Panc1 (cell line): ENCODE measurements at regions not wholly inside any gene's neighbourhood (a gene's known extent, or its start where the extent isn't known, plus 50 kb on each side); places are given as distances from the start of the nearest gene placed in this dataset.

Experiments
- SIN3A ChIP-seq: IDR thresholded peaks from 2 replicates; pipeline ENCODE4 v1.6.1; 2012; ENCODE audit warnings: low read depth, mild to moderate bottlenecking, low read length, moderate library complexity, borderline replicate concordance; ENCODE audit not compliant: insufficient read depth
- TF ChIP-seq, protein P1 (sequence below): fragments of 450-650 bp; IDR thresholded peaks from 2 replicates; pipeline ENCODE4 v1.5.1; 2017; ENCODE audit warnings: mild to moderate bottlenecking
- TF ChIP-seq, protein P2 (sequence below), 2 experiments: IDR thresholded peaks; 2 replicates each; pipeline ENCODE4 v1.6.1; 2011 to 2012; ENCODE audit warnings: low read depth in 2 of 2, control low read depth in 1 of 2, low read length in 1 of 2, mild to moderate bottlenecking in 1 of 2, moderate library complexity in 1 of 2; ENCODE audit not compliant: insufficient read depth in 1 of 2

DNA sequence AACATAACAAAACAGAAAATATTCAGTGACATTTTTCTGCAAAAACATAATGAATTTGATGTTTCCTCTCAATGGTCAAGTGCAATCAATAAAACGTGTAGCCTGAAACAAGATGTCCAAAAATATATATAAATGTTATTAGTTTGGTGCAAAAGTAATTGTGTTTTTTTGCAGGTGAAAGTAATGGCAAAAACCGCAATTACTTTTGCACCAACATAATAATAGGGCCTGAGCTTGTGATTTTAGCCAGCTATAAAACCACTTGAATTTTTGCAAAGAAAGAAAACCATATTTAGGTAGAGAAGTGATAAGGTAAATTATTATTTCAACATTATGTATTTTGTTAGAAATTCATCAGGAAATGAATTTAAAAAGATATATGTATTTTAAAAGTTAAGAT is 475.3 kb upstream of the AMOT start:
- TF ChIP-seq, protein P1, sequence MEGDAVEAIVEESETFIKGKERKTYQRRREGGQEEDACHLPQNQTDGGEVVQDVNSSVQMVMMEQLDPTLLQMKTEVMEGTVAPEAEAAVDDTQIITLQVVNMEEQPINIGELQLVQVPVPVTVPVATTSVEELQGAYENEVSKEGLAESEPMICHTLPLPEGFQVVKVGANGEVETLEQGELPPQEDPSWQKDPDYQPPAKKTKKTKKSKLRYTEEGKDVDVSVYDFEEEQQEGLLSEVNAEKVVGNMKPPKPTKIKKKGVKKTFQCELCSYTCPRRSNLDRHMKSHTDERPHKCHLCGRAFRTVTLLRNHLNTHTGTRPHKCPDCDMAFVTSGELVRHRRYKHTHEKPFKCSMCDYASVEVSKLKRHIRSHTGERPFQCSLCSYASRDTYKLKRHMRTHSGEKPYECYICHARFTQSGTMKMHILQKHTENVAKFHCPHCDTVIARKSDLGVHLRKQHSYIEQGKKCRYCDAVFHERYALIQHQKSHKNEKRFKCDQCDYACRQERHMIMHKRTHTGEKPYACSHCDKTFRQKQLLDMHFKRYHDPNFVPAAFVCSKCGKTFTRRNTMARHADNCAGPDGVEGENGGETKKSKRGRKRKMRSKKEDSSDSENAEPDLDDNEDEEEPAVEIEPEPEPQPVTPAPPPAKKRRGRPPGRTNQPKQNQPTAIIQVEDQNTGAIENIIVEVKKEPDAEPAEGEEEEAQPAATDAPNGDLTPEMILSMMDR = no peak
- TF ChIP-seq, protein P2, sequence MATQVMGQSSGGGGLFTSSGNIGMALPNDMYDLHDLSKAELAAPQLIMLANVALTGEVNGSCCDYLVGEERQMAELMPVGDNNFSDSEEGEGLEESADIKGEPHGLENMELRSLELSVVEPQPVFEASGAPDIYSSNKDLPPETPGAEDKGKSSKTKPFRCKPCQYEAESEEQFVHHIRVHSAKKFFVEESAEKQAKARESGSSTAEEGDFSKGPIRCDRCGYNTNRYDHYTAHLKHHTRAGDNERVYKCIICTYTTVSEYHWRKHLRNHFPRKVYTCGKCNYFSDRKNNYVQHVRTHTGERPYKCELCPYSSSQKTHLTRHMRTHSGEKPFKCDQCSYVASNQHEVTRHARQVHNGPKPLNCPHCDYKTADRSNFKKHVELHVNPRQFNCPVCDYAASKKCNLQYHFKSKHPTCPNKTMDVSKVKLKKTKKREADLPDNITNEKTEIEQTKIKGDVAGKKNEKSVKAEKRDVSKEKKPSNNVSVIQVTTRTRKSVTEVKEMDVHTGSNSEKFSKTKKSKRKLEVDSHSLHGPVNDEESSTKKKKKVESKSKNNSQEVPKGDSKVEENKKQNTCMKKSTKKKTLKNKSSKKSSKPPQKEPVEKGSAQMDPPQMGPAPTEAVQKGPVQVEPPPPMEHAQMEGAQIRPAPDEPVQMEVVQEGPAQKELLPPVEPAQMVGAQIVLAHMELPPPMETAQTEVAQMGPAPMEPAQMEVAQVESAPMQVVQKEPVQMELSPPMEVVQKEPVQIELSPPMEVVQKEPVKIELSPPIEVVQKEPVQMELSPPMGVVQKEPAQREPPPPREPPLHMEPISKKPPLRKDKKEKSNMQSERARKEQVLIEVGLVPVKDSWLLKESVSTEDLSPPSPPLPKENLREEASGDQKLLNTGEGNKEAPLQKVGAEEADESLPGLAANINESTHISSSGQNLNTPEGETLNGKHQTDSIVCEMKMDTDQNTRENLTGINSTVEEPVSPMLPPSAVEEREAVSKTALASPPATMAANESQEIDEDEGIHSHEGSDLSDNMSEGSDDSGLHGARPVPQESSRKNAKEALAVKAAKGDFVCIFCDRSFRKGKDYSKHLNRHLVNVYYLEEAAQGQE (IDR thresholded peaks at IDR 0.05; ENCODE audit: insufficient read depth in 1 of 2, low read depth in 2 of 2, low read length in 1 of 2) = no peak
- TF ChIP-seq SIN3A = no peak
